GM11168 (cell line): ENCODE measurements at regions not wholly inside any gene's neighbourhood (a gene's known extent, or its start where the extent isn't known, plus 50 kb on each side); places are given as distances from the start of the nearest gene placed in this dataset.

ENCODE experiments used
- in situ Hi-C: fragments of 300-500 bp; cut with MboI; formaldehyde crosslinking; loops from one replicate; pipeline ENCODE4 v1.12.0; 2022; ENCODE audit warnings: low sequenced_read_pairs; ENCODE audit not compliant: unreplicated experiment

GRCh38 chr3:16040991-16041390 is 133.5 kb upstream of the GALNT15 start:
- in situ Hi-C loops: loop anchor here (10.0 kb wide), 1 partner anchor 134 kb away; the partner anchor contains the start of gene GALNT15

GRCh38 chr3:16048435-16049318 is 125.8 kb upstream of the GALNT15 start:
- in situ Hi-C loops: loop anchor here (10.0 kb wide), 1 partner anchor 126 kb away; the partner anchor contains the start of gene GALNT15

DNA sequence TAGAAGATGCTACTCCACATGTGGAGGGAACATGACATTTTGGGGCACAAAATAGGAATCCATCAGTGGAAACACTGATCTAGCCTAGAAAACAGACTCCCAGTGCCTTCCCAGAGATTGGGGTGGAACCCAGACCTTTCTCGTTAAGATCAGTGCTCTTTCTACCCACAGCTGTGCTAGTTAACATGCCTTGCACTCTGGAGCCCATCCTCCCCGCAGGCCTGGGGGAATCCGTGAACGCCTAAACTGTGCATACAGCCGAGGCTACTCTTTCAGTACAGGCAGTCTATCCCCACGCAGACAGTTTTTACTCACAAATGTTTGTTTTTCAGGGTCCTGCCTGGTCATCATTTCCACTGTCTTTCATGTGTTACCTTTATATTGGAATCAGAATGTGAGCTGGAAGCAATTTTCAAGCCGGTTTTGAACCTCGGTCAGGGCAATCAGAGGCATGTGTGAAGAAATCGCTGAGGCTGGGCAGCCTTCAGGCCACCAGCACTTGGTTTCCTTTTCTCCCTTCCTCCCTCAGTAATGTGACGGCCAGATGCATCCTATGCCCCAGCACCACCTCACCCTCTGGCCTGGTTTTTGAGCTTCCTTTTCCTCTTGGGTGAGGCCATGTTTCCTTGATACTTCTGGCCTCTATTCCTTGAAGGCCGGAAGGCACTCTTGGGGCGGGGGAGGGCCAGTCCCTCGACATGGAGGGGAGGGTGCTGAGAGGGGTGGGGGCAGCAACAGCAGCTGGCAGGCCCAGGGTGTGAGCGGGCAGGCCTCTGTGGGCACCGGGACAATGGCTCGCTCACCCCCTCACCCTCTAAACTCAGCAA is 123.6 kb upstream of the GALNT15 start:
- in situ Hi-C loops: no loop called here

- in situ Hi-C loops: no loop called here
Observed at GRCh38 chr3:16051691-16052090, 122.8 kb upstream of the GALNT15 start.

- in situ Hi-C loops: no loop called here
Observed at GRCh38 chr3:16052964-16053363, 121.5 kb upstream of the GALNT15 start.

GRCh38 chr3:16053794-16054193 is 120.7 kb upstream of the GALNT15 start:
- in situ Hi-C loops: no loop called here

GRCh38 chr3:16055606-16056211 is 118.8 kb upstream of the GALNT15 start:
- in situ Hi-C loops: no loop called here

DNA sequence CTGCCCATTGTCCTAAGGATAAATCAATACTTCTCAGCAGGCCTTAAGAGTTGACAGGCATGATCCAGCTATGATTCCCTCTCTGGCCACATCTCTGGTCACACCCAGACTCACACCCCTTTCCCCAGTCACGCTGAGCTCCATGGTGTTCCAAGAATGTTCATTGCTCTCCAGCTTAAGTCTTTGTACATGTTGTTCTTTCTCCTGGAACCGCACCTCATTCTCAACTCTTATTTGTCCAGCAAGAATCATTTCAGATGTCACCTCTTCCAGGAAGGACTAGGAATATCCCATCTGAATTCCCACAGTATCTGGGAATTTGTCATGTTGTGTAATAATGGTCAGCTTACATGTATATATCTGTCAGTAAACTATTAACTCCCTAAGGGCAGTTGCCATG is 118.3 kb upstream of the GALNT15 start:
- in situ Hi-C loops: no loop called here

GRCh38 chr3:16058521-16058920 is 116.0 kb upstream of the GALNT15 start:
- in situ Hi-C loops: no loop called here

DNA sequence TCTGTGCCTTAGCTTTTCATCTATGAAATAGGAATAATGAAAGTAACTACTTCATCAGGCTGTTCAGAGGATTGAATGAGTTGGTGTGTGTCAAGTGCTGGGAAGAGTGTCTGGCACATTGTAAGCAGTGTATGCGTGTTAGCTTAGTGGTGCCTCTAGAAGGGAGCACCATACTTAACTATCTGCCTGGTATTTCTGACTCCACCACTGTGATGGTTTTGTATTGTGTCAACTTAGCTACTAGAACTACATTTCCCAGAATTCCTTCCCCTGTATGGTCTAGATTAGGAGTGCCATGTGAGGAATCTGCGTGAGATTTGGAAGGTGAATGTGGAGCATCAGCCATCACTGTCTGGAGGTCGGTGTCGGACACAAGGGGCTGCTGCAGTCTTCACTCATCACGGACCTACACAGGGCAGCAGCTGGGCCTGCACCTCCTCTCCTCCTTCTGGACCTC is 115.4 kb upstream of the GALNT15 start:
- in situ Hi-C loops: no loop called here

DNA sequence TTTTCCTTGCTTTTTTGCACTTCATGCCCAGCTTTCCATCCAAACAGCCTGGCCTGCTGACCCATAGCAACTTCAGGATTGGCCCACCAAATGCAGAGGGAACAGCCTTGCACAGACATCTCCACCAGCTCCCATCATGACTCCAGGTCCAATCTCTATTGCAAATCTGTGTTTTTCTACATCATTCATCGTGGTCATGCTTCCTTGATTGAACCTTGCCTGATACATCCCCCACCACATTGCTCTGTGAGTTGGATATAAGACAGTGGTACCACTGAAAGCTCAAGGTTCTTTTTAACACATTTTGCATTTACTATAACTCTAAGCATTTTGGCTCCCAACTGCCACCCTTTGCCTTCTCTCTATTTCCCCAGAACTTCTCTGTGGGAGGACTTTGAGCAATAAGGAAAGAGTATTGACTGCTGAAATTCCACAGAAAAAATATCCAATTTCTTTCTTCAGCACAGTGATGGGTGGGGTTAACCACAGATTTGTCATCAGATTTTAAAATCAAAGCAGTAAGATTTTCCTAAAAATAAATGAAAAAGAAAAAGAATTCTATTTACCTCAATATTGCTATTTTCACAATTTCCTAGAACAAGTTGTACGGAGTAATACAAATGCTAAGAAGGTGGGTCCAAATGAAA is 114.6 kb upstream of the GALNT15 start:
- in situ Hi-C loops: no loop called here

- in situ Hi-C loops: no loop called here
Observed at GRCh38 chr3:16060358-16060852, 114.1 kb upstream of the GALNT15 start.

- in situ Hi-C loops: no loop called here
Observed at GRCh38 chr3:16060945-16061344, 113.5 kb upstream of the GALNT15 start.

GRCh38 chr3:16061491-16061890 is 113.0 kb upstream of the GALNT15 start:
- in situ Hi-C loops: no loop called here

- in situ Hi-C loops: no loop called here
Observed at GRCh38 chr3:16063603-16064002, 110.9 kb upstream of the GALNT15 start.

- in situ Hi-C loops: no loop called here
Observed at GRCh38 chr3:16064642-16065414, 109.7 kb upstream of the GALNT15 start.

DNA sequence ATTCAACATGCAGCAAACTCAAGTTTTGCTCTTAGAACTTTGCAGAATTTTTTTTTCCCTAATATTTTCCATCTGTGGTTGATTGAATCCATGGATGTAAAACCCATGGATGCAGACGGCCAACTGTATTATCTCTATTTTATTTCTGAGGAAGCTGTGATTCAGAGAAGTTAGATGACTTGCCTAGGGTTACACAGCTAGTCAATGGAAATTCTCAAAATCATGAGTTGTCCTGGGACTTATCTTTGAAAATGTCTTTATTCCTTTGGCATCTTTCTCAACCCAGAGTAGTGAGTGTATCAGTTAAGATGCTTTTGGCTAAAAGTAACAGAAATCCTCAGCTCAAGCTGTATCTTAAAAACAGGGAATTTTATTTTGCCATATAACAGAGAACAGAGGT is 107.9 kb upstream of the GALNT15 start:
- in situ Hi-C loops: no loop called here

GRCh38 chr3:16066975-16067374 is 107.5 kb upstream of the GALNT15 start:
- in situ Hi-C loops: no loop called here

GRCh38 chr3:16067837-16068471 is 106.5 kb upstream of the GALNT15 start:
- in situ Hi-C loops: no loop called here
